A673 (cell line): ENCODE measurements at regions not wholly inside any gene's neighbourhood (a gene's known extent, or its start where the extent isn't known, plus 50 kb on each side); places are given as distances from the start of the nearest gene placed in this dataset.

Source experiments
- BruUV-seq: library from RNA; stranded (reverse); fragments of 400-500 nt; replicated peaks from 2 replicates; lab custom pipeline; 2021; lab: Mats Ljungman, UMichigan
- CTCF ChIA-PET: fragments of 300-600 bp; sonication (Branson Sonifier 250); formaldehyde crosslinking; loops from one replicate; lab custom pipeline; 2022; ENCODE audit warnings: antibody characterized with exemption; lab: Charles Lee
- POLR2A ChIA-PET: fragments of 300-600 bp; sonication (Branson Sonifier 250); formaldehyde crosslinking; loops from one replicate; lab custom pipeline; 2022; ENCODE audit warnings: antibody characterized with exemption; ENCODE audit not compliant: low non-redundant PET; lab: Charles Lee
- DNase-seq: peaks from one replicate; pipeline ENCODE4 v3.0.0-alpha.2; 2015; ENCODE audit warnings: low spot score
- H3K27ac ChIP-seq: fragments of 200-600 bp; sonication (generic); 2 replicates; pipeline ENCODE4 v1.5.1; 2016; ENCODE audit warnings: mixed run types, low read depth, mild to moderate bottlenecking, mixed read lengths, antibody characterized with exemption, low read length; ENCODE audit not compliant: poor library complexity, severe bottlenecking
- H3K27me3 ChIP-seq: fragments of 200-600 bp; sonication (generic); replicated peaks from 2 replicates; pipeline ENCODE4 v1.6.1; 2017; ENCODE audit warnings: mixed run types, low read depth, mild to moderate bottlenecking, mixed read lengths, antibody characterized with exemption, low read length; ENCODE audit not compliant: insufficient read depth, poor library complexity
- H3K36me3 ChIP-seq: fragments of 200-600 bp; sonication (generic); 2 replicates; pipeline ENCODE4 v1.6.1; 2016; ENCODE audit warnings: mixed run types, mild to moderate bottlenecking, mixed read lengths, antibody characterized with exemption, low read length; ENCODE audit not compliant: insufficient read depth, poor library complexity, severe bottlenecking
- H3K4me1 ChIP-seq: fragments of 200-600 bp; sonication (generic); 2 replicates; pipeline ENCODE4 v1.6.1; 2017; ENCODE audit warnings: mixed run types, mild to moderate bottlenecking, mixed read lengths, antibody characterized with exemption, low read length; ENCODE audit not compliant: insufficient read depth, poor library complexity, severe bottlenecking
- H3K4me3 ChIP-seq: fragments of 200-600 bp; sonication (generic); 2 replicates; pipeline ENCODE4 v1.5.1; 2016; ENCODE audit warnings: low read depth, mixed run types, mild to moderate bottlenecking, mixed read lengths, low read length; ENCODE audit not compliant: poor library complexity, severe bottlenecking
- H3K9me3 ChIP-seq: fragments of 200-600 bp; sonication (generic); 2 replicates; pipeline ENCODE4 v1.6.1; 2016; ENCODE audit warnings: mixed run types, low read depth, mild to moderate bottlenecking, mixed read lengths, antibody characterized with exemption, low read length; ENCODE audit not compliant: poor library complexity, severe bottlenecking
- CTCF ChIP-seq: fragments of 300-800, 200-600 bp; sonication (generic); conservative IDR thresholded peaks from 2 replicates; pipeline ENCODE4 v1.5.1; 2017; ENCODE audit warnings: low read depth, mild to moderate bottlenecking, antibody characterized with exemption, low read length, moderate library complexity, mixed read lengths
- EZH2 ChIP-seq: fragments of 200-600 bp; sonication (generic); IDR thresholded peaks from 2 replicates; pipeline ENCODE4 v1.6.1; 2017; ENCODE audit warnings: borderline replicate concordance, low read depth, mild to moderate bottlenecking, mixed read lengths, antibody characterized with exemption, low read length; ENCODE audit not compliant: poor library complexity, severe bottlenecking
- intact Hi-C: fragments of 100-400 bp; cut with micrococcal nuclease; formaldehyde crosslinking; loops from one replicate; pipeline ENCODE4 v1.10.0; 2022; ENCODE audit not compliant: unreplicated experiment

- peaks cover 13% of the 10 kb centered on the region for H3K9me3 ChIP-seq
- DNase-seq = no peak
- TF ChIP-seq CTCF = no peak
- no peak for TF ChIP-seq EZH2
- no peaks in the 10 kb centered on the region for H3K4me1 ChIP-seq
- H3K4me3 ChIP-seq = no peak overlapping the region
- no TSS peak for BruUV-seq
- no peak overlapping the region for H3K27ac ChIP-seq
- ChIA-PET POLR2A (no interaction called here), CTCF (no interaction called here)
- no peaks in the 10 kb centered on the region for H3K27me3 ChIP-seq
- no peaks in the 10 kb centered on the region for H3K36me3 ChIP-seq
- intact Hi-C loops = no loop called here
Measured at GRCh38 chr7:145899938-145900337, 216.7 kb upstream of the CNTNAP2 start.

- ChIA-PET POLR2A (no interaction called here), CTCF (no interaction called here)
- no TSS peak for BruUV-seq
- intact Hi-C loops = no loop called here
- no peak for DNase-seq
- no peak overlapping the region for H3K27ac ChIP-seq
- H3K9me3 ChIP-seq = no peaks in the 10 kb centered on the region
- H3K4me1 ChIP-seq = no peaks in the 10 kb centered on the region
- TF ChIP-seq CTCF (no peak), EZH2 (no peak)
- no peaks in the 10 kb centered on the region for H3K27me3 ChIP-seq
- no peak overlapping the region for H3K4me3 ChIP-seq
- no peaks in the 10 kb centered on the region for H3K36me3 ChIP-seq
Measured at GRCh38 chr7:145893925-145894535, 222.6 kb upstream of the CNTNAP2 start.

GRCh38 chr7:145884716-145885514 lies 231.7 kb upstream of the CNTNAP2 start:
- POLR2A ChIA-PET = no interaction called here
- TF ChIP-seq EZH2 = no peak
- TF ChIP-seq CTCF = no peak
- no peak for DNase-seq
- intact Hi-C loops = no loop called here
- CTCF ChIA-PET = no interaction called here
- Histone ChIP-seq H3K27ac (no peak overlapping the region), H3K9me3 (peaks cover 4% of the 10 kb centered on the region), H3K27me3 (no peaks in the 10 kb centered on the region), H3K4me1 (no peaks in the 10 kb centered on the region), H3K36me3 (no peaks in the 10 kb centered on the region), H3K4me3 (no peak overlapping the region)
- BruUV-seq = no TSS peak
